OCI-LY7 (cell line): ENCODE measurements at regions not wholly inside any gene's neighbourhood (a gene's known extent, or its start where the extent isn't known, plus 50 kb on each side); places are given as distances from the start of the nearest gene placed in this dataset.

ENCODE experiments used
- CTCF ChIP-seq: fragments of 200-600 bp; sonication (generic); conservative IDR thresholded peaks from 2 replicates; pipeline ENCODE4 v1.5.1; 2014; ENCODE audit warnings: mild to moderate bottlenecking, antibody characterized with exemption, low read length, moderate library complexity, mixed read lengths
- EZH2phosphoT487 ChIP-seq: fragments of 200-600 bp; sonication (generic); IDR thresholded peaks from 2 replicates; pipeline ENCODE4 v1.6.1; 2018; ENCODE audit warnings: low read depth, borderline replicate concordance, mild to moderate bottlenecking, mixed run types, antibody characterized with exemption, low read length, moderate library complexity, mixed read lengths

GRCh38 chr15:95921404-95921803 is 409.1 kb upstream of the NR2F2 start:
- TF ChIP-seq CTCF (no peak), EZH2phosphoT487 (no peak)
